VCaP (cell line): ENCODE measurements at regions not wholly inside any gene's neighbourhood (a gene's known extent, or its start where the extent isn't known, plus 50 kb on each side); places are given as distances from the start of the nearest gene placed in this dataset.

ENCODE experiments used
- H3K27ac ChIP-seq: fragments of 450-650 bp; 2 replicates; pipeline ENCODE4 v1.5.1; 2017
- CTCF ChIP-seq: fragments of 450-650 bp; conservative IDR thresholded peaks from 2 replicates; pipeline ENCODE4 v1.5.1; 2017; ENCODE audit warnings: mild to moderate bottlenecking, moderate library complexity

- H3K27ac ChIP-seq, result no peak overlapping the region
These were observed 564.2 kb downstream of the TCERG1L start for GRCh38 chr10:130747356-130747755.

GRCh38 chr10:130747946-130748345 is 563.6 kb downstream of the TCERG1L start:
- TF ChIP-seq CTCF, result no peak
- no peak overlapping the region for H3K27ac ChIP-seq

More at GRCh38 chr10:130747356-130747755, 564.2 kb downstream of the TCERG1L start:
- TF ChIP-seq CTCF, result no peak

DNA sequence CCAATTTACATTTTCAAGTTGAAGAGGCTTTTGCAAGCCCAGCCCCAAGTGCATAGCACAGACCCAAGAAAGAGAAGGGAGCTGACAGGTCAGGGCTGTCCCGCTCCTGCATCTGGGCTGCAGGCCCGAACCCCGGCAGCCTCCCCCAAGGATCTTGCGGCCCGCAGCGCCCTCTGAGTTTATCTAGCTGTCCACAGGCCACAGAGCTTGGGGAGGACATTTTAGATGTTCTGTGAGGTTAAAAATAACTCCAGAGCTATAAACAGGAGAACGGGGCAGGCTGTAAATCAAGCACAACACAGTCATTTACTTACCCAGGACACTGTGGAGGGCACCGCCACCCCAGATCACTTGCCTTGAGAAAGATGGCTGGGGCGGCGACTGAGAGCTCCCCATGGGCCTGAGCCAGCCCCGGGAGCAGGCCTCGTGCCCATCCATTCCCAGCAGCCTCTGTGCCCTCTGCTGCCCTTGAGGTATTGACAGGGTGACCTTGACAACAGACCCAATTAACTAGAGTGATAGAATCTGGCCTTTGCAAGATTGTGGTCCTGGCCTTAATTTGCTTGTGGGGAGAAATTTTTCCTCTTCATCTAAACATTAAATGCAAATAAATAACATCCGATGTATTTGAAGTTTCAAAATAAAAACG is 563.0 kb downstream of the TCERG1L start:
- TF ChIP-seq CTCF, result no peak
- H3K27ac ChIP-seq, result no peak overlapping the region

DNA sequence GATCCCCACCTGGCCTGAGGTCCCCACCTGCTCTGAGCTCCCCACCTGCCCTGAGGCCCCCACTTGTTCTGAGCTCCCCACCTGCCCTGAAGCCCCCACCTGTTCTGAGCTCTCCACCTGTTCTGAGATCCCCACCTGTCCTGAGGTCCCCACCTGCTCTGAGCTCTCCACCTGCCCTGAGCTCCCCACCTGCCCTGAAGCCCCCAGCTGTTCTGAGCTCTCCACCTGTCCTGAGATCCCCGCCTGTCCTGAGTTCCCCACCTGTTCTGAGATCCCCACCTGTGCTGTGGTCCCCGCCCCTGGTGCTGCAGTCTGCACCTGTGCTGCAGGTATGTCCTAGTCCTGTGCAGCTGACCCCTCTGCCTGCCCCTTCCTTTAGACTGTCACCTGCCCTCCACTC is 561.6 kb downstream of the TCERG1L start:
- no peak for TF ChIP-seq CTCF
- H3K27ac ChIP-seq, result no peak overlapping the region

DNA sequence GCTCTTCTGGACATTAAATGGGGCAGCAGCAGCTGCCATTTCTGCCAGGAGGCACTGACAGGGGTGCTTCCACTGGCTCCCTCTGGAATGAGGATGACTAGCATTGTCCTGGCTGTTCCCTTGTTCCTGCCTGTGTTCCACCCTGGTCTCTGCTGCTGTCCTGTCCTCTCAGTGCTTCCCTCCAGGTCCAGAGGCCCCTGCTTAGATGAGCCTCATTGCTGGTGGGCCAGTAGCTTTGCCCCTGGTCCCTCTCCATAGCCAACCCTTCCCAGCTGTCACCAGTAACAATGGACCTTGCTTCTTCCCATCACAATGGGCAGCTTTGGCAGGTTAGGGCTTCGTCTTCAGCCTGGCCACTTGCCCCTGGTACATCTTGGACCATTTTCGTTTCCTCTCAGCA is 561.1 kb downstream of the TCERG1L start:
- no peak for TF ChIP-seq CTCF
- no peak overlapping the region for H3K27ac ChIP-seq

GRCh38 chr10:130751106-130751840 is 560.2 kb downstream of the TCERG1L start:
- TF ChIP-seq CTCF, result no peak
- H3K27ac ChIP-seq, result no peak overlapping the region

DNA sequence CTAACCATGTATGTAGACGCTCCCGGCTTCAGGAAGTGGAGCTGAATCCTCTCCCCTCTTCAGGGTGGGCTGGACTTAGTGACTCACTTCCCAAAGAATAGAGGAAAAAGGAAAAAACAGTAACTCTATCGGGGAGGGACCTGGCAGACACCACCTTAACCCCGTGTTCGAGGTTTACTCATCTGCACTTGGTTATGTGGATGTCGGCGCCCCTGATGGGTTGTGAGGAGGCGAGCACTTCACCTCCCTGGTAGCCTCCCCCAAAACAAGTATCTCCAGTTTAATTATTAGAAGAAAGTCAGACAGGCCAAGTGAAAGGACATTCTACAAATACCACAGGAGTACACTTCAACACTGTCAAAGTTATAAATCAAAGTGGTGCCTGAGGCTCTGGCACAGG is 559.7 kb downstream of the TCERG1L start:
- TF ChIP-seq CTCF, result no peak
- no peak overlapping the region for H3K27ac ChIP-seq
